ENCODE measurements at regions not wholly inside any gene's neighbourhood (a gene's known extent, or its start where the extent isn't known, plus 50 kb on each side); places are given as distances from the start of the nearest gene placed in this dataset.
A peak's percentile ranks its signal among the peaks of the same experiment; 100 is the strongest.

DNA sequence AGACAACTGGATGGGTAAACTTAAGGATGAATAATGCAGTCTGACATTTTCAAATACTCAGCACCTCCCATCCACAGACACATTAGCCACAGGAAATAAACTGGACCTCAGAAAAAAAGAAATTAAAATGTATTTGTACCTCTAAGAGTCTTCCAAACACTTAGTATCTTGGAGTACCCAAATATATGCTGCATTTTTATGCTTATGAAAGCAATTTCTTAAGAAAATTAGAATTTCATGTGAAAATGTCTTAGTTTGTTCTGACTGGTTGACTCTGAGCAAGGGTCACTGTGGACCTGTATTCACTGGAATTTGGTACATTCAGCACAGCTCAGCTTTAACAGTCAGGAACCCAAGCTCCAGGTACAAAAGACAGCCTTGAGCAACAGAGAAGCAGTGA is 216.2 kb upstream of the UBE2E2 start:
- H3K9ac ChIP-seq (ENCODE audit: insufficient read depth, low read depth, low read length), result no peak overlapping the region
- no peaks in the 10 kb centered on the region for H4K20me1 ChIP-seq (ENCODE audit: insufficient read depth, low read length)
- no peak for TF ChIP-seq NR2F1 (CRISPR knock-in tag; IDR thresholded peaks at IDR 0.05)
- TF ChIP-seq ZNF34 (CRISPR knock-in tag; IDR thresholded peaks at IDR 0.05; ENCODE audit: borderline replicate concordance), result no peak
- TF ChIP-seq MAFK (conservative IDR thresholded peaks at IDR 0.05 in 1 of 2, IDR thresholded peaks at IDR 0.05 in 1 of 2; ENCODE audit: low read length in 2 of 2), result peak; percentile 15 to 64; a peak in 2 of 4 replicates
- TF ChIP-seq, protein P1, sequence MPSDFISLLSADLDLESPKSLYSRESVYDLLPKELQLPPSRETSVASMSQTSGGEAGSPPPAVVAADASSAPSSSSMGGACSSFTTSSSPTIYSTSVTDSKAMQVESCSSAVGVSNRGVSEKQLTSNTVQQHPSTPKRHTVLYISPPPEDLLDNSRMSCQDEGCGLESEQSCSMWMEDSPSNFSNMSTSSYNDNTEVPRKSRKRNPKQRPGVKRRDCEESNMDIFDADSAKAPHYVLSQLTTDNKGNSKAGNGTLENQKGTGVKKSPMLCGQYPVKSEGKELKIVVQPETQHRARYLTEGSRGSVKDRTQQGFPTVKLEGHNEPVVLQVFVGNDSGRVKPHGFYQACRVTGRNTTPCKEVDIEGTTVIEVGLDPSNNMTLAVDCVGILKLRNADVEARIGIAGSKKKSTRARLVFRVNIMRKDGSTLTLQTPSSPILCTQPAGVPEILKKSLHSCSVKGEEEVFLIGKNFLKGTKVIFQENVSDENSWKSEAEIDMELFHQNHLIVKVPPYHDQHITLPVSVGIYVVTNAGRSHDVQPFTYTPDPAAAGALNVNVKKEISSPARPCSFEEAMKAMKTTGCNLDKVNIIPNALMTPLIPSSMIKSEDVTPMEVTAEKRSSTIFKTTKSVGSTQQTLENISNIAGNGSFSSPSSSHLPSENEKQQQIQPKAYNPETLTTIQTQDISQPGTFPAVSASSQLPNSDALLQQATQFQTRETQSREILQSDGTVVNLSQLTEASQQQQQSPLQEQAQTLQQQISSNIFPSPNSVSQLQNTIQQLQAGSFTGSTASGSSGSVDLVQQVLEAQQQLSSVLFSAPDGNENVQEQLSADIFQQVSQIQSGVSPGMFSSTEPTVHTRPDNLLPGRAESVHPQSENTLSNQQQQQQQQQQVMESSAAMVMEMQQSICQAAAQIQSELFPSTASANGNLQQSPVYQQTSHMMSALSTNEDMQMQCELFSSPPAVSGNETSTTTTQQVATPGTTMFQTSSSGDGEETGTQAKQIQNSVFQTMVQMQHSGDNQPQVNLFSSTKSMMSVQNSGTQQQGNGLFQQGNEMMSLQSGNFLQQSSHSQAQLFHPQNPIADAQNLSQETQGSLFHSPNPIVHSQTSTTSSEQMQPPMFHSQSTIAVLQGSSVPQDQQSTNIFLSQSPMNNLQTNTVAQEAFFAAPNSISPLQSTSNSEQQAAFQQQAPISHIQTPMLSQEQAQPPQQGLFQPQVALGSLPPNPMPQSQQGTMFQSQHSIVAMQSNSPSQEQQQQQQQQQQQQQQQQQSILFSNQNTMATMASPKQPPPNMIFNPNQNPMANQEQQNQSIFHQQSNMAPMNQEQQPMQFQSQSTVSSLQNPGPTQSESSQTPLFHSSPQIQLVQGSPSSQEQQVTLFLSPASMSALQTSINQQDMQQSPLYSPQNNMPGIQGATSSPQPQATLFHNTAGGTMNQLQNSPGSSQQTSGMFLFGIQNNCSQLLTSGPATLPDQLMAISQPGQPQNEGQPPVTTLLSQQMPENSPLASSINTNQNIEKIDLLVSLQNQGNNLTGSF (CRISPR knock-in tag; IDR thresholded peaks at IDR 0.05), result no peak
- TF ChIP-seq MAFF (IDR thresholded peaks at IDR 0.05; ENCODE audit: low read depth, low read length), result peak; percentile 40; the same call in 1 of the 2 replicates
- TF ChIP-seq ETS1 (CRISPR knock-in tag; IDR thresholded peaks at IDR 0.05), result no peak
- TF ChIP-seq PAX8 (CRISPR knock-in tag; IDR thresholded peaks at IDR 0.05; ENCODE audit: borderline replicate concordance), result no peak
- TF ChIP-seq ZNF557 (CRISPR knock-in tag; IDR thresholded peaks at IDR 0.05), result no peak
- no peak for TF ChIP-seq PHF21A (CRISPR knock-in tag; IDR thresholded peaks at IDR 0.05)
- no peak for TF ChIP-seq MEIS2 (CRISPR knock-in tag; IDR thresholded peaks at IDR 0.05)
- no peak for TF ChIP-seq ZNF772 (CRISPR knock-in tag; IDR thresholded peaks at IDR 0.05)
- no peak for TF ChIP-seq ZNF615 (CRISPR knock-in tag; IDR thresholded peaks at IDR 0.05; ENCODE audit: borderline replicate concordance)
- no peak for TF ChIP-seq ZNF44 (CRISPR knock-in tag; IDR thresholded peaks at IDR 0.05)
- H3K27me3 ChIP-seq (ENCODE audit: control insufficient read depth in 1 of 2, insufficient read depth in 2 of 2, low read length in 2 of 2), result no peaks in the 10 kb centered on the region; a peak in 1 of 5 replicates
- no peaks in the 10 kb centered on the region for H3K9me3 ChIP-seq (ENCODE audit: low read length)
- in situ Hi-C loops (cut with HindIII; ENCODE audit: extremely low pct_ligation_motif_present, low pct_unique_long_range_greater_than_20kb), result no loop called here
- FAIRE-seq (no peak), ATAC-seq (no peak), DNase-seq (ENCODE audit: low spot score) (no peak)
- no peak overlapping the region for H3K27ac ChIP-seq (ENCODE audit: extremely low read length, insufficient read depth, low read length)
- BruUV-seq (replicated peaks), result no TSS peak
- POLR2A ChIA-PET, result no interaction called here
- H3K4me3 ChIP-seq (replicated peaks in 1 of 3; ENCODE audit: insufficient read depth in 1 of 3, low read depth in 2 of 3, low read length in 3 of 3), result no peak overlapping the region
- H2AFZ ChIP-seq (ENCODE audit: low read length), result no peak overlapping the region
- intact Hi-C loops (cut with micrococcal nuclease; ENCODE audit: unreplicated experiment), result no loop called here
- no peaks in the 10 kb centered on the region for H3K4me1 ChIP-seq (ENCODE audit: insufficient read depth, low read length)
- H3K4me2 ChIP-seq (ENCODE audit: low read depth, low read length), result no peak overlapping the region
- no peaks in the 10 kb centered on the region for H3K36me3 ChIP-seq (replicated peaks in 1 of 2; ENCODE audit: control insufficient read depth in 1 of 2, insufficient read depth in 2 of 2, low read length in 2 of 2)
- no peaks in the 10 kb centered on the region for H3K79me2 ChIP-seq (ENCODE audit: insufficient read depth, low read length)
- CTCF ChIA-PET (ENCODE audit: low intra/inter-chr PET ratio, low total read pairs), result no interaction called here

Data from HepG2 (cell line).